ENCODE measurements at regions not wholly inside any gene's neighbourhood (a gene's known extent, or its start where the extent isn't known, plus 50 kb on each side); places are given as distances from the start of the nearest gene placed in this dataset.
"Not testable (repeated sequence)": the region's sequence is repeated elsewhere in the genome, so short reads cannot be mapped to it uniquely, and the experiment has no call there.

GRCh38 chr9:87199782-87200181 lies 252.5 kb upstream of the GAS1 start:
- DNase-seq (ENCODE audit: low read depth in 6 of 9, low spot score in 9 of 9): no peak
- Histone ChIP-seq H3K4me3 (ENCODE audit: low read length in 2 of 2) (no peak overlapping the region), H3K27me3 (ENCODE audit: control insufficient read depth in 2 of 2, insufficient read depth in 1 of 2, low read length in 1 of 2) (no peaks in the 10 kb centered on the region), H3K27ac (ENCODE audit: low read depth in 1 of 2, low read length in 1 of 2) (no peak overlapping the region), H3K36me3 (ENCODE audit: control insufficient read depth in 2 of 2, insufficient read depth in 2 of 2, low read length in 1 of 2) (no peaks in the 10 kb centered on the region), H3K4me1 (ENCODE audit: control insufficient read depth in 2 of 2, insufficient read depth in 2 of 2, low read length in 2 of 2) (no peaks in the 10 kb centered on the region), H3K9me3 (ENCODE audit: control insufficient read depth in 2 of 2, insufficient read depth in 1 of 2, low read length in 1 of 2) (no peaks in the 10 kb centered on the region)
- 85% methylated on average over 4 of the region's 4 CpGs for WGBS

GRCh38 chr9:87201351-87201751 lies 254.0 kb upstream of the GAS1 start:
- no peaks in the 10 kb centered on the region for H3K9me3 ChIP-seq (ENCODE audit: control insufficient read depth in 2 of 2, insufficient read depth in 1 of 2, low read length in 1 of 2)
- no peaks in the 10 kb centered on the region for H3K27me3 ChIP-seq (ENCODE audit: control insufficient read depth in 2 of 2, insufficient read depth in 1 of 2, low read length in 1 of 2)
- no peak overlapping the region for H3K4me3 ChIP-seq (ENCODE audit: low read length in 2 of 2)
- H3K4me1 ChIP-seq (ENCODE audit: control insufficient read depth in 2 of 2, insufficient read depth in 2 of 2, low read length in 2 of 2): no peaks in the 10 kb centered on the region
- H3K27ac ChIP-seq (ENCODE audit: low read depth in 1 of 2, low read length in 1 of 2): no peak overlapping the region
- no peak for DNase-seq (ENCODE audit: low read depth in 6 of 9, low spot score in 9 of 9)
- H3K36me3 ChIP-seq (ENCODE audit: control insufficient read depth in 2 of 2, insufficient read depth in 2 of 2, low read length in 1 of 2): no peaks in the 10 kb centered on the region
- WGBS: 69% methylated on average over 4 of the region's 4 CpGs

GRCh38 chr9:87206064-87206661 lies 258.9 kb upstream of the GAS1 start:
- Histone ChIP-seq H3K4me3 (ENCODE audit: low read length in 2 of 2) (no peak overlapping the region), H3K9me3 (ENCODE audit: control insufficient read depth in 2 of 2, insufficient read depth in 1 of 2, low read length in 1 of 2) (no peaks in the 10 kb centered on the region), H3K36me3 (ENCODE audit: control insufficient read depth in 2 of 2, insufficient read depth in 2 of 2, low read length in 1 of 2) (no peaks in the 10 kb centered on the region), H3K27me3 (ENCODE audit: control insufficient read depth in 2 of 2, insufficient read depth in 1 of 2, low read length in 1 of 2) (no peaks in the 10 kb centered on the region), H3K27ac (ENCODE audit: low read depth in 1 of 2, low read length in 1 of 2) (no peak overlapping the region), H3K4me1 (ENCODE audit: control insufficient read depth in 2 of 2, insufficient read depth in 2 of 2, low read length in 2 of 2) (no peaks in the 10 kb centered on the region)
- no peak for DNase-seq (ENCODE audit: low read depth in 6 of 9, low spot score in 9 of 9)
- 82% methylated on average over 7 of the region's 7 CpGs for WGBS

- whole genome bisulfite sequencing: 82% methylated on average over 3 of the region's 3 CpGs
Observed at GRCh38 chr9:87210658-87211057, 263.4 kb upstream of the GAS1 start.

GRCh38 chr9:87211669-87212068 lies 264.4 kb upstream of the GAS1 start:
- WGBS: 99% methylated on average over 2 of the region's 2 CpGs
- no peak for DNase-seq (ENCODE audit: low read depth in 6 of 9, low spot score in 9 of 9)
- Histone ChIP-seq H3K27ac (ENCODE audit: low read depth in 1 of 2, low read length in 1 of 2) (no peak overlapping the region), H3K27me3 (ENCODE audit: control insufficient read depth in 2 of 2, insufficient read depth in 1 of 2, low read length in 1 of 2) (no peaks in the 10 kb centered on the region), H3K4me3 (ENCODE audit: low read length in 2 of 2) (no peak overlapping the region), H3K36me3 (ENCODE audit: control insufficient read depth in 2 of 2, insufficient read depth in 2 of 2, low read length in 1 of 2) (no peaks in the 10 kb centered on the region), H3K4me1 (ENCODE audit: control insufficient read depth in 2 of 2, insufficient read depth in 2 of 2, low read length in 2 of 2) (no peaks in the 10 kb centered on the region), H3K9me3 (ENCODE audit: control insufficient read depth in 2 of 2, insufficient read depth in 1 of 2, low read length in 1 of 2) (no peaks in the 10 kb centered on the region)

More at GRCh38 chr9:87210658-87211057, 263.4 kb upstream of the GAS1 start:
- not testable (repeated sequence) for H3K9me3 ChIP-seq (ENCODE audit: control insufficient read depth in 2 of 2, insufficient read depth in 1 of 2, low read length in 1 of 2); H3K27me3 ChIP-seq (ENCODE audit: control insufficient read depth in 2 of 2, insufficient read depth in 1 of 2, low read length in 1 of 2); H3K36me3 ChIP-seq (ENCODE audit: control insufficient read depth in 2 of 2, insufficient read depth in 2 of 2, low read length in 1 of 2); DNase-seq (ENCODE audit: low read depth in 6 of 9, low spot score in 9 of 9); H3K4me1 ChIP-seq (ENCODE audit: control insufficient read depth in 2 of 2, insufficient read depth in 2 of 2, low read length in 2 of 2); H3K4me3 ChIP-seq (ENCODE audit: low read length in 2 of 2); H3K27ac ChIP-seq (ENCODE audit: low read depth in 1 of 2, low read length in 1 of 2)

GRCh38 chr9:87212605-87213021 lies 265.3 kb upstream of the GAS1 start:
- 92% methylated on average over 3 of the region's 3 CpGs for WGBS
- no peaks in the 10 kb centered on the region for H3K9me3 ChIP-seq (ENCODE audit: control insufficient read depth in 2 of 2, insufficient read depth in 1 of 2, low read length in 1 of 2)
- no peaks in the 10 kb centered on the region for H3K4me1 ChIP-seq (ENCODE audit: control insufficient read depth in 2 of 2, insufficient read depth in 2 of 2, low read length in 2 of 2)
- H3K27ac ChIP-seq (ENCODE audit: low read depth in 1 of 2, low read length in 1 of 2): no peak overlapping the region
- H3K4me3 ChIP-seq (ENCODE audit: low read length in 2 of 2): no peak overlapping the region
- no peaks in the 10 kb centered on the region for H3K36me3 ChIP-seq (ENCODE audit: control insufficient read depth in 2 of 2, insufficient read depth in 2 of 2, low read length in 1 of 2)
- DNase-seq (ENCODE audit: low read depth in 6 of 9, low spot score in 9 of 9): no peak
- H3K27me3 ChIP-seq (ENCODE audit: control insufficient read depth in 2 of 2, insufficient read depth in 1 of 2, low read length in 1 of 2): no peaks in the 10 kb centered on the region

- 97% methylated on average over 4 of the region's 4 CpGs for WGBS
- Histone ChIP-seq H3K9me3 (ENCODE audit: control insufficient read depth in 2 of 2, insufficient read depth in 1 of 2, low read length in 1 of 2) (no peaks in the 10 kb centered on the region), H3K4me3 (ENCODE audit: low read length in 2 of 2) (no peak overlapping the region), H3K4me1 (ENCODE audit: control insufficient read depth in 2 of 2, insufficient read depth in 2 of 2, low read length in 2 of 2) (no peaks in the 10 kb centered on the region), H3K27ac (ENCODE audit: low read depth in 1 of 2, low read length in 1 of 2) (no peak overlapping the region), H3K27me3 (ENCODE audit: control insufficient read depth in 2 of 2, insufficient read depth in 1 of 2, low read length in 1 of 2) (no peaks in the 10 kb centered on the region), H3K36me3 (ENCODE audit: control insufficient read depth in 2 of 2, insufficient read depth in 2 of 2, low read length in 1 of 2) (no peaks in the 10 kb centered on the region)
- no peak for DNase-seq (ENCODE audit: low read depth in 6 of 9, low spot score in 9 of 9)
Observed at GRCh38 chr9:87213948-87214347, 266.6 kb upstream of the GAS1 start.

GRCh38 chr9:87214991-87215390 lies 267.7 kb upstream of the GAS1 start:
- Histone ChIP-seq H3K4me3 (ENCODE audit: low read length in 2 of 2) (no peak overlapping the region), H3K9me3 (ENCODE audit: control insufficient read depth in 2 of 2, insufficient read depth in 1 of 2, low read length in 1 of 2) (no peaks in the 10 kb centered on the region), H3K27ac (ENCODE audit: low read depth in 1 of 2, low read length in 1 of 2) (no peak overlapping the region), H3K27me3 (ENCODE audit: control insufficient read depth in 2 of 2, insufficient read depth in 1 of 2, low read length in 1 of 2) (no peaks in the 10 kb centered on the region), H3K36me3 (ENCODE audit: control insufficient read depth in 2 of 2, insufficient read depth in 2 of 2, low read length in 1 of 2) (no peaks in the 10 kb centered on the region), H3K4me1 (ENCODE audit: control insufficient read depth in 2 of 2, insufficient read depth in 2 of 2, low read length in 2 of 2) (no peaks in the 10 kb centered on the region)
- DNase-seq (ENCODE audit: low read depth in 6 of 9, low spot score in 9 of 9): no peak
- WGBS: 95% methylated on average over 3 of the region's 3 CpGs

GRCh38 chr9:87216036-87216435 lies 268.7 kb upstream of the GAS1 start:
- Histone ChIP-seq H3K27me3 (ENCODE audit: control insufficient read depth in 2 of 2, insufficient read depth in 1 of 2, low read length in 1 of 2) (no peaks in the 10 kb centered on the region), H3K36me3 (ENCODE audit: control insufficient read depth in 2 of 2, insufficient read depth in 2 of 2, low read length in 1 of 2) (no peaks in the 10 kb centered on the region), H3K4me3 (ENCODE audit: low read length in 2 of 2) (no peak overlapping the region), H3K9me3 (ENCODE audit: control insufficient read depth in 2 of 2, insufficient read depth in 1 of 2, low read length in 1 of 2) (no peaks in the 10 kb centered on the region), H3K4me1 (ENCODE audit: control insufficient read depth in 2 of 2, insufficient read depth in 2 of 2, low read length in 2 of 2) (no peaks in the 10 kb centered on the region), H3K27ac (ENCODE audit: low read depth in 1 of 2, low read length in 1 of 2) (no peak overlapping the region)
- no peak for DNase-seq (ENCODE audit: low read depth in 6 of 9, low spot score in 9 of 9)
- 97% methylated on average over 4 of the region's 4 CpGs for WGBS

All from thymus (tissue), 11 donors.